PFSK-1 (cell line): ENCODE measurements at regions not wholly inside any gene's neighbourhood (a gene's known extent, or its start where the extent isn't known, plus 50 kb on each side); places are given as distances from the start of the nearest gene placed in this dataset.

ENCODE experiments used
- FOXP2 ChIP-seq: optimal IDR thresholded peaks from 2 replicates; pipeline ENCODE3; 2011; ENCODE audit warnings: borderline replicate concordance, control low read depth, inconsistent platforms; ENCODE audit not compliant: insufficient read depth; ENCODE audit errors: extremely low read length, extremely low read depth
- POLR2AphosphoS5 ChIP-seq: IDR thresholded peaks from 2 replicates; pipeline ENCODE4 v1.6.1; 2012; ENCODE audit warnings: low read depth, mild to moderate bottlenecking, control low read depth, low read length, moderate library complexity
- SIN3A ChIP-seq: IDR thresholded peaks from 2 replicates; pipeline ENCODE4 v1.6.1; 2012; ENCODE audit warnings: mild to moderate bottlenecking, low read length, moderate library complexity, borderline replicate concordance; ENCODE audit not compliant: insufficient read depth
- TF ChIP-seq, protein P1 (sequence below), 2 experiments: IDR thresholded peaks; 2 replicates each; pipeline versions ENCODE4 v1.6.1 to v1.8.0; 2011 to 2012; ENCODE audit warnings: low read depth in 2 of 2, low read length in 2 of 2, control low read depth in 1 of 2, inconsistent platforms in 1 of 2, mild to moderate bottlenecking in 1 of 2, moderate library complexity in 1 of 2; ENCODE audit not compliant: insufficient read depth in 1 of 2

DNA sequence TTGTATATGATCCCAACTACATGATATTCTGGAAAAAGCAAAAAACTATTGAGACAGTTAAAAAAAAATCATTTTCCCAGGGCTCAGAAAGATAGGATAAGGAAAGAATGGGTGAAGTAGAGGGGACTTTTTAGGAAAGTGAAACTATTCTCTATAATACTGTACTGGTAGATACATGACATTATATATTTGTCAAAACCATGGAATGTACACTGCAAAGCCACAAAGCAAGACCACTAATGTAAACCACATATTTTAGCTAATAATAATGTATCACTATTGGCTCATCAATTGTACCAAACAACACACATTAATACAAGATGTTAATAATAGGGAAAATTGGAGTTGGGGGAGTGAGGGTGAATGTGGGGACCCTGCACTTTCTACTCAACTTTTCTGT, 182.6 kb downstream of the EFNB2 start:
- TF ChIP-seq POLR2AphosphoS5 (no peak), SIN3A (no peak), FOXP2 (no peak)
- TF ChIP-seq, protein P1, sequence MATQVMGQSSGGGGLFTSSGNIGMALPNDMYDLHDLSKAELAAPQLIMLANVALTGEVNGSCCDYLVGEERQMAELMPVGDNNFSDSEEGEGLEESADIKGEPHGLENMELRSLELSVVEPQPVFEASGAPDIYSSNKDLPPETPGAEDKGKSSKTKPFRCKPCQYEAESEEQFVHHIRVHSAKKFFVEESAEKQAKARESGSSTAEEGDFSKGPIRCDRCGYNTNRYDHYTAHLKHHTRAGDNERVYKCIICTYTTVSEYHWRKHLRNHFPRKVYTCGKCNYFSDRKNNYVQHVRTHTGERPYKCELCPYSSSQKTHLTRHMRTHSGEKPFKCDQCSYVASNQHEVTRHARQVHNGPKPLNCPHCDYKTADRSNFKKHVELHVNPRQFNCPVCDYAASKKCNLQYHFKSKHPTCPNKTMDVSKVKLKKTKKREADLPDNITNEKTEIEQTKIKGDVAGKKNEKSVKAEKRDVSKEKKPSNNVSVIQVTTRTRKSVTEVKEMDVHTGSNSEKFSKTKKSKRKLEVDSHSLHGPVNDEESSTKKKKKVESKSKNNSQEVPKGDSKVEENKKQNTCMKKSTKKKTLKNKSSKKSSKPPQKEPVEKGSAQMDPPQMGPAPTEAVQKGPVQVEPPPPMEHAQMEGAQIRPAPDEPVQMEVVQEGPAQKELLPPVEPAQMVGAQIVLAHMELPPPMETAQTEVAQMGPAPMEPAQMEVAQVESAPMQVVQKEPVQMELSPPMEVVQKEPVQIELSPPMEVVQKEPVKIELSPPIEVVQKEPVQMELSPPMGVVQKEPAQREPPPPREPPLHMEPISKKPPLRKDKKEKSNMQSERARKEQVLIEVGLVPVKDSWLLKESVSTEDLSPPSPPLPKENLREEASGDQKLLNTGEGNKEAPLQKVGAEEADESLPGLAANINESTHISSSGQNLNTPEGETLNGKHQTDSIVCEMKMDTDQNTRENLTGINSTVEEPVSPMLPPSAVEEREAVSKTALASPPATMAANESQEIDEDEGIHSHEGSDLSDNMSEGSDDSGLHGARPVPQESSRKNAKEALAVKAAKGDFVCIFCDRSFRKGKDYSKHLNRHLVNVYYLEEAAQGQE (IDR thresholded peaks at IDR 0.05; ENCODE audit: insufficient read depth in 1 of 2, low read depth in 2 of 2, low read length in 2 of 2): no peak
